HG03103 (cell line): ENCODE measurements at regions not wholly inside any gene's neighbourhood (a gene's known extent, or its start where the extent isn't known, plus 50 kb on each side); places are given as distances from the start of the nearest gene placed in this dataset.

Experiments used
- ATAC-seq: cut with Tn5 transposase; IDR thresholded peaks from one replicate; pipeline ENCODE4 v1.9.1; 2021; ENCODE audit warnings: low read depth; ENCODE audit not compliant: unreplicated experiment

GRCh38 chr9:84570482-84571154 is 98.9 kb upstream of the NTRK2 start:
- ATAC-seq, result no peak

GRCh38 chr9:84573083-84573482 is 96.4 kb upstream of the NTRK2 start:
- no peak for ATAC-seq

GRCh38 chr9:84575705-84576104 is 93.8 kb upstream of the NTRK2 start:
- no peak for ATAC-seq

GRCh38 chr9:84583866-84584265 is 85.7 kb upstream of the NTRK2 start:
- ATAC-seq, result no peak

GRCh38 chr9:84586662-84587061 is 82.9 kb upstream of the NTRK2 start:
- no peak for ATAC-seq

GRCh38 chr9:84587153-84587552 is 82.4 kb upstream of the NTRK2 start:
- no peak for ATAC-seq

- ATAC-seq, result no peak
Measured at GRCh38 chr9:84589542-84589941, 80.0 kb upstream of the NTRK2 start.

GRCh38 chr9:84590706-84591105 is 78.8 kb upstream of the NTRK2 start:
- ATAC-seq, result no peak

- no peak for ATAC-seq
Measured at GRCh38 chr9:84592918-84593317, 76.6 kb upstream of the NTRK2 start.

- no peak for ATAC-seq
Measured at GRCh38 chr9:84593352-84593751, 76.2 kb upstream of the NTRK2 start.

- peak; percentile 95 for ATAC-seq
Measured at GRCh38 chr9:84597131-84597530, 72.4 kb upstream of the NTRK2 start.

- ATAC-seq, result no peak
Measured at GRCh38 chr9:84598921-84599636, 70.5 kb upstream of the NTRK2 start.

GRCh38 chr9:84600739-84601138 is 68.8 kb upstream of the NTRK2 start:
- ATAC-seq, result no peak

- ATAC-seq, result no peak
Measured at GRCh38 chr9:84604223-84604622, 65.3 kb upstream of the NTRK2 start.

- no peak for ATAC-seq
Measured at GRCh38 chr9:84609779-84610178, 59.8 kb upstream of the NTRK2 start.

GRCh38 chr9:84613431-84613830 is 56.1 kb upstream of the NTRK2 start:
- no peak for ATAC-seq

- no peak for ATAC-seq
Measured at GRCh38 chr9:84615544-84615943, 54.0 kb upstream of the NTRK2 start.

- ATAC-seq, result no peak
Measured at GRCh38 chr9:84617411-84618029, 52.0 kb upstream of the NTRK2 start.
